GM12865 (cell line): ENCODE measurements at regions not wholly inside any gene's neighbourhood (a gene's known extent, or its start where the extent isn't known, plus 50 kb on each side); places are given as distances from the start of the nearest gene placed in this dataset.

Experiments
- DNase-seq: peaks from one replicate; pipeline ENCODE4 v3.0.0; 2010; ENCODE audit warnings: low read depth
- H3K4me3 ChIP-seq: 2 replicates; pipeline ENCODE4 v1.5.1; 2011; ENCODE audit warnings: mild to moderate bottlenecking, low read depth, low read length, control low read depth
- TF ChIP-seq, protein P1 (sequence below): IDR thresholded peaks from 2 replicates; pipeline ENCODE4 v1.5.1; 2011; ENCODE audit warnings: low read length, control low read depth, low read depth, inconsistent platforms; ENCODE audit not compliant: insufficient read depth; ENCODE audit errors: missing control alignments

DNA sequence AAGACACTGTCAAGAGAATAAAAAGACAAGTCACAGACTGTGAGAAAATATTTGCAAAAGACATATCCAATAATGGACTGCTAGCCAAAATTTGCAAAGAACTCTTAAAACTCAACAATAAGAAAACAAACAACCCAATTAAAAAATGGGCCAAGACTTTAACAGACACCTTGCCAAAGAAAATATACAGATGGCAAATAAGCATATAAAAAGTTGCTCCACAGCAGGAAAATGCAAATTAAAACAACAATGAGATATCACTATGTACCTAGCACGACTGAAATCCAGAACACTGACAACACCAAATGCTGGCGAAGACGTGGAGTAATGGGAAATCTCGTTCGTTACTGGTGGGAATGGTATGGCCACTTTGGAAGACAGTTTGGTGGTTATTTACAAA lies 228.9 kb downstream of the TTC8 start:
- no peak for DNase-seq
- no peak overlapping the region for H3K4me3 ChIP-seq
- TF ChIP-seq, protein P1, sequence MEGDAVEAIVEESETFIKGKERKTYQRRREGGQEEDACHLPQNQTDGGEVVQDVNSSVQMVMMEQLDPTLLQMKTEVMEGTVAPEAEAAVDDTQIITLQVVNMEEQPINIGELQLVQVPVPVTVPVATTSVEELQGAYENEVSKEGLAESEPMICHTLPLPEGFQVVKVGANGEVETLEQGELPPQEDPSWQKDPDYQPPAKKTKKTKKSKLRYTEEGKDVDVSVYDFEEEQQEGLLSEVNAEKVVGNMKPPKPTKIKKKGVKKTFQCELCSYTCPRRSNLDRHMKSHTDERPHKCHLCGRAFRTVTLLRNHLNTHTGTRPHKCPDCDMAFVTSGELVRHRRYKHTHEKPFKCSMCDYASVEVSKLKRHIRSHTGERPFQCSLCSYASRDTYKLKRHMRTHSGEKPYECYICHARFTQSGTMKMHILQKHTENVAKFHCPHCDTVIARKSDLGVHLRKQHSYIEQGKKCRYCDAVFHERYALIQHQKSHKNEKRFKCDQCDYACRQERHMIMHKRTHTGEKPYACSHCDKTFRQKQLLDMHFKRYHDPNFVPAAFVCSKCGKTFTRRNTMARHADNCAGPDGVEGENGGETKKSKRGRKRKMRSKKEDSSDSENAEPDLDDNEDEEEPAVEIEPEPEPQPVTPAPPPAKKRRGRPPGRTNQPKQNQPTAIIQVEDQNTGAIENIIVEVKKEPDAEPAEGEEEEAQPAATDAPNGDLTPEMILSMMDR: no peak

DNA sequence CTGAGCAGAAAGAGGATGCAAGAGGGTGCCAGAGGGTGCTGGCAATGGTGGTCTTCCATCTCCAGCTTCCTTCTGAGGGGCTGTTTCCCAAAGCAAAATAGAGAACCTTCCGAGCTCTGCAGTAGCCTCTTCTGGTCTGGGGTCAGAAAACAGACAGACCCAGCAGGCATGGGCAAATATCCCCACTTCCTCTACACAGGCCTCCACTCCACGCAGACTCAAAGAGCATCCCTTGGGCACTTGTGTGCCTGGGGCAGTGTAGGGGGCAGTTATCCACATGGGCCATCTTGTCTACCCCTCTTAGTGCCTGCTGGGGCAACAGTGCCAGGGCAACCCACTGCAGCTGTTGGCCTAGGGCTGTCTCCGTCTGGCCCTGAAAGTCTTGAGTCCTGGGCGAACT lies 231.9 kb downstream of the TTC8 start:
- TF ChIP-seq, protein P1: no peak
- H3K4me3 ChIP-seq: no peak overlapping the region
- no peak for DNase-seq

DNA sequence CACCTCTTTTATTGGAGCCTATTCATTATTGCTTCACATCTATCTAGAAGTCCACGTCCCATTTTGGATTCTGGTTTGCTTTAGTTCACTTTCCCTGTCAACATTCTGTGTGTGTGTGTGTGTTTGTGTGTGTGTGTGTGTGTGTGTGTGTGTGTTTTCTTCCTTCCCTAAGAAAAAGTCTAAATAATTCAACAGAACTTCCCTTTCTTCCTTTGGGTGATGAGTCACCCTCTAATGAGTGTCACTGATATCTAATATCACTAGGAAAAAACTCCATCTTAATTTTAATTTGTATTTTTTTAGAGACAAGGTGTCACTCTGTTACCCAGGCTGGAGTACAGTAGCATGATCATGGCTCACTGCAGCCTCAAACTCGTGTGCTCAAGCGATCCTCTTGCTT lies 234.2 kb downstream of the TTC8 start:
- TF ChIP-seq, protein P1: no peak
- DNase-seq: no peak
- H3K4me3 ChIP-seq: no peak overlapping the region

DNA sequence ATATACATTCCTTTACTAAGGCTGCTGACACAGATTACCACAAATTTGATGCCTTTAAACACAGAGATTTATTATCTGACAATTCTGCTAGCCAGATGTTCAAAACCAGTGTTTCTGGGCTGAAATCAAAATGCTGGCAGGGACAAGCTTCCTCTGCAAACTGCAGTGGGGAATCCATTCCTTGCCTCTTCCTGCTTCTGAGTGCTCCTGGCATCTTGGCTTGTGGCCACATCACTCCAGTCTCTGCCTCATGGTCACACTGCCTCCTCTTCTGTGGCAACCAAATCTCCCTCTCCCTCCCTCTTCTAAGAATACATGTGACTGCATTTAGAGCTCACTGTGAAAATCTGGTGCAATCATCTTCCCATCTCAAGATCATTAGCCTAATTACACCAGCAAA lies 235.7 kb downstream of the TTC8 start:
- TF ChIP-seq, protein P1: no peak
- no peak overlapping the region for H3K4me3 ChIP-seq
- no peak for DNase-seq

DNA sequence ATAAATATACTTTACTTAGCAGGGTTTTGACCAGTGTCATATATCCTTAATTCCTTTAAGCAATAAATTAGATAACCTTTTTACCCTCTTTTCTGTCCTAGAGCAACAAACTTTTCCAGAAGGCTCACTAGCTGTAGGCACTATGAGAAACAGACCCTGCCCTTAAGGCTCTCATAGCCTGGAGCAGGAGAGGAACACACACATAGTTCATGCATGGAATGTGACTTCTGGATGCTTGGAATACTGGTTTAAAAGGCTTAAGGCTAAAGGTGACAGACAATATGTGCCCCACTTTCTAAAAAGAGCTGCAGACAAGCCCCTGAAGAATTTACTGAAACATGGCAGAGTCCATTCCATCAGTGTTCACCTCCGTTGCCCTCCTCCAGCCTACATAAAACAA lies 237.2 kb downstream of the TTC8 start:
- DNase-seq: no peak
- H3K4me3 ChIP-seq: no peak overlapping the region
- TF ChIP-seq, protein P1: no peak

DNA sequence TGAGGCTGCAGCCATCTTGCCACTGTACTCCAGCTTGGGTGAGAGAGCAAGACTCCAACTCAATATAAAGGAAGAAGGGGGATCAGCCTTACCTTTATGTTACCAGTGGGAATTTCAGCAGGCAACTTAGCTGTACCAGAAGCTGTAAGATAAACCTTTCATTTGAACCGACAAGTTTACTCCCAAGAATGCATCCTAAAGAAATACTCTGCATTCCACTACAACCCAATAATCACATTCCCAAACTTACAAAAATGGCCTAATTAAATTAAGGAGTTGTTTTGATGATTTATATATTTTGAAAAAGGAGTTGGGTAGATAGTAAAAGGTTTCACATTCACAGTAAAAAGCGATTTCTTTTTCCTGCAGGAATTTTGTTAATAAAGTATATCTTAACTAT lies 241.4 kb downstream of the TTC8 start:
- no peak overlapping the region for H3K4me3 ChIP-seq
- TF ChIP-seq, protein P1: no peak
- no peak for DNase-seq

DNA sequence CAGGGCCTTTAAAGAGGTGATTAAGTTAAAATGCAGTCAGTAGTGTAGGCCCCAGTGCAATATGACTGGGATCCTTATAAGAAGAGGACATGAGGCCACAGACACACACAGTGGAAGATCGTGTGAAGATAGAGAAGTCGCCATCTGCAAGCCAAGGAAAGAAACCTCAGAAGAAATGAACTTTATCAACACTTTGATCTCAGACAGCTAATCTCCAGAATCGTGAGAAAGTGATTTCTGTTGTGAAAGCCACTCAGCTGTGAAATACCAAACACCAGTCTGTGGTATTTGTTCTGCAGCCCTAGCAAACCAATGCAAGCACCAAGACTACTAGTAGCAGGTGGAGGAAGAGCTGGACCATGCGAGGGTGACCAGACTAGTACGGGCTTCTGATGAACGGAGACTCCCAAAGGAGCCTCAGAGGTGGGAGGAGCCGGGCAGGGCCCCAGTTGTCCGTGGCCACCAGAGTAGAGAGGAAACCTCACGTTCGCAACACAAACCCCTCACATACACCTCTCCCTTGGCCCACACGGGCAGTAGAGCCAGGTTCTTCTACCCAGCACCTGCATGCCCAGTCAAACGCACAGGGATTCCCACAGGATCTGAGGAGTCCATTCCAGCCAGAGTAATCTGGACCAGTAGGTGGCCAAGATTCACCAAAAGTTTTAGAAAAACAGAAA lies 243.0 kb downstream of the TTC8 start:
- TF ChIP-seq, protein P1: no peak
- no peak overlapping the region for H3K4me3 ChIP-seq
- DNase-seq: no peak
